ENCODE measurements at regions not wholly inside any gene's neighbourhood (a gene's known extent, or its start where the extent isn't known, plus 50 kb on each side); places are given as distances from the start of the nearest gene placed in this dataset.

DNA sequence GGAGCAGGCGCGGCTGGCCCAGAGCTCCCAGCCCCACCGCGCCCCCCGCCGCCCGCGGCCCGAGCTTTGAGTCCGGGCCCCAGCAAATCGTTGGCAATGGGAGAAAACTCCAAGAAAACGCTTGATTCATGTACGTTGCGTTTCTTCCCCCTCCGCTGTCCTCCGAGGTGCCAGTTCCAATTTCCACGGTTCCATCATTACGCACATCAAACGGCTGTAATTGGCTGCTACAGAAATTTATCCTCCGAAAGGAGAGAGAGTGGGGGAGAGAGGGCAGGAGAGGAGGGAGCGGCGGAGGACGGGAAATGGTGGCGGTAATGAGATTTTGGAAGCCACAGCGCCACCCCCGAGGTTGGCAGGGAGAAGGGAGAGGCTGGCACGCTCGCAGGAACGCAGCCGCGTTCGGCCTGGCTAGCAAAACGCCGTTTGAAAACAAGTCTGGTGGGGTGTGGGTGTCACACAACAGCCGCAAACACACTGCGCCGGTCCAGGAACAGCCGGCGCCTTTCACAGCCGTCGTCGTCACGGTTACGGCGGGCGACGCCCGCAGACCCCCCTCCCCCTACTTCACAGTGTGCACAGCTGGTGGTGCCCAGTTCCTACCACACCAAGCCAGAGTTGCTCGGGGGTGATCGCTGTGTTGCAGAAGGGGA lies 57.5 kb downstream of the UNCX start:
- Histone ChIP-seq H3K4me3 (peak overlapping the region; percentile 62), H3K27me3 (ENCODE audit: low read depth) (peaks cover 94% of the 10 kb centered on the region), H3K9me3 (replicated peaks) (no peaks in the 10 kb centered on the region), H3K4me1 (peaks cover 14% of the 10 kb centered on the region), H3K27ac (replicated peaks) (no peak overlapping the region), H3K36me3 (no peaks in the 10 kb centered on the region)
- TF ChIP-seq CTCF (IDR thresholded peaks at IDR 0.05; ENCODE audit: borderline replicate concordance): no peak
- no peak for DNase-seq
- intact Hi-C loops (cut with micrococcal nuclease): no loop called here

GRCh38 chr7:1290679-1291356 lies 58.1 kb downstream of the UNCX start:
- Histone ChIP-seq H3K4me1 (peaks cover 14% of the 10 kb centered on the region), H3K27ac (replicated peaks) (no peak overlapping the region), H3K36me3 (no peaks in the 10 kb centered on the region), H3K27me3 (ENCODE audit: low read depth) (peaks cover 92% of the 10 kb centered on the region), H3K9me3 (replicated peaks) (no peaks in the 10 kb centered on the region), H3K4me3 (peak overlapping the region; percentile 62)
- DNase-seq: no peak
- TF ChIP-seq CTCF (IDR thresholded peaks at IDR 0.05; ENCODE audit: borderline replicate concordance): no peak
- intact Hi-C loops (cut with micrococcal nuclease): no loop called here

DNA sequence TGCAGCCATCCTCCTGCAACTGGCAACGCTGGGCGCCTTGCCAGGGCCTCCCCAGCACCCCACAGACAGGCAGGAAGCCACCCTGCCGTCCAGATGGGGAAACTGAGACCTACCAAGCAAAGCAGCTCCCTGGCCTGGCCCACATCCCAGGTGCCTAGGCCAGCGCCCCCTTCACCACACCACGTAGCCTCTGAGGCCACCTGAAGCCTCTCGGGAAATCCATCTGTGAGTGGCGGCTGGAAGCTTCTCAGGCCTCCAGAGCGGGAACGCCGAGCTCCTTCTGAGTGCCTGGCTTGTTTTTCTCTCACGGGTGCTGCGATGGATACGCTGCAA lies 58.7 kb downstream of the UNCX start:
- intact Hi-C loops (cut with micrococcal nuclease): no loop called here
- Histone ChIP-seq H3K9me3 (replicated peaks) (no peaks in the 10 kb centered on the region), H3K4me3 (no peak overlapping the region), H3K36me3 (no peaks in the 10 kb centered on the region), H3K4me1 (peaks cover 14% of the 10 kb centered on the region), H3K27me3 (ENCODE audit: low read depth) (peaks cover 92% of the 10 kb centered on the region), H3K27ac (replicated peaks) (no peak overlapping the region)
- TF ChIP-seq CTCF (IDR thresholded peaks at IDR 0.05; ENCODE audit: borderline replicate concordance): no peak
- no peak for DNase-seq

GRCh38 chr7:1291845-1292765 lies 59.4 kb downstream of the UNCX start:
- H3K27ac ChIP-seq (replicated peaks): no peak overlapping the region
- intact Hi-C loops (cut with micrococcal nuclease): no loop called here
- no peaks in the 10 kb centered on the region for H3K9me3 ChIP-seq (replicated peaks)
- no peak for DNase-seq
- H3K27me3 ChIP-seq (ENCODE audit: low read depth): peaks cover 92% of the 10 kb centered on the region
- no peaks in the 10 kb centered on the region for H3K36me3 ChIP-seq
- no peak overlapping the region for H3K4me3 ChIP-seq
- TF ChIP-seq CTCF (IDR thresholded peaks at IDR 0.05; ENCODE audit: borderline replicate concordance): no peak
- H3K4me1 ChIP-seq: peaks cover 14% of the 10 kb centered on the region

- Histone ChIP-seq H3K36me3 (no peaks in the 10 kb centered on the region), H3K27me3 (ENCODE audit: low read depth) (peaks cover 92% of the 10 kb centered on the region), H3K4me3 (no peak overlapping the region), H3K9me3 (replicated peaks) (no peaks in the 10 kb centered on the region), H3K4me1 (peaks cover 14% of the 10 kb centered on the region), H3K27ac (replicated peaks) (no peak overlapping the region)
- DNase-seq: no peak
- no peak for TF ChIP-seq CTCF (IDR thresholded peaks at IDR 0.05; ENCODE audit: borderline replicate concordance)
- intact Hi-C loops (cut with micrococcal nuclease): no loop called here
Measured at GRCh38 chr7:1292972-1293830, 60.5 kb downstream of the UNCX start.
